ENCODE measurements at regions not wholly inside any gene's neighbourhood (a gene's known extent, or its start where the extent isn't known, plus 50 kb on each side); places are given as distances from the start of the nearest gene placed in this dataset.
"Not testable (repeated sequence)": the region's sequence is repeated elsewhere in the genome, so short reads cannot be mapped to it uniquely, and the experiment has no call there.

- H3K4me1 ChIP-seq; intact Hi-C loops (cut with DNase I); H3K4me3 ChIP-seq; DNase-seq (ENCODE audit: extremely low spot score); H3K36me3 ChIP-seq; H3K27ac ChIP-seq (replicated peaks in 1 of 4); H3K9me3 ChIP-seq; H3K27me3 ChIP-seq: not testable (repeated sequence)
- no CpG with 5 or more reads among the region's 6 CpGs for WGBS
Measured at GRCh38 chr2:91516669-91517068, 2825.2 kb downstream of the RPIA start.

- intact Hi-C loops (cut with DNase I); H3K27me3 ChIP-seq; H3K4me3 ChIP-seq; H3K27ac ChIP-seq (replicated peaks in 1 of 4); H3K9me3 ChIP-seq; DNase-seq (ENCODE audit: extremely low spot score); H3K4me1 ChIP-seq; H3K36me3 ChIP-seq: not testable (repeated sequence)
- 60% methylated on average over 1 of the region's 1 CpG for WGBS
Measured at GRCh38 chr2:91517846-91518245, 2826.4 kb downstream of the RPIA start.

- H3K9me3 ChIP-seq; DNase-seq (ENCODE audit: extremely low spot score); intact Hi-C loops (cut with DNase I); H3K4me3 ChIP-seq; H3K27ac ChIP-seq (replicated peaks in 1 of 4); H3K36me3 ChIP-seq; H3K27me3 ChIP-seq; H3K4me1 ChIP-seq: not testable (repeated sequence)
- WGBS, result 75% methylated on average over 5 of the region's 5 CpGs
Measured at GRCh38 chr2:91518361-91518981, 2827.0 kb downstream of the RPIA start.

DNA sequence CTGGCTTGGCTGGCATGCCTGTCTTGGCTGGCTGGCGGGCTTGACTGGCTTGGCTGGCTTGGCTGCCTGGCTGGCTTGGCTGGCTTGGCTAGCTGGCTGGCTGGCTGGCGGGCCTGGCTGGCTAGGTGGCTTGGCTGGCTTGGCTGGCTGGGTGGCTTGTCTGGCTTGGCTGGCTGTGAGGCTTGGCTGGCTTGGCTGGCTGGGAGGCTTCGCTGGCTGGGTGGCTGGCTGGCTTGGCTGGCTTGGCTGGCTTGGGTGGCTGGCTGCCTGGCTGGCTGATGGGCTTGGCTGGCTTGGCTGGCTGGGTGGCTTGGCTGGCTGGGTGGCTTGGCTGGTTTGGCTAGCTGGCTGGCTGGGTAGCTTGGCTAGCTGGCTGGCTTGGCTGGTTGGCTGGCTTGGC is 2827.9 kb downstream of the RPIA start:
- H3K36me3 ChIP-seq; H3K4me3 ChIP-seq; H3K27ac ChIP-seq (replicated peaks in 1 of 4); H3K9me3 ChIP-seq; DNase-seq (ENCODE audit: extremely low spot score); intact Hi-C loops (cut with DNase I); H3K27me3 ChIP-seq; H3K4me1 ChIP-seq: not testable (repeated sequence)
- no CpG with 5 or more reads among the region's 3 CpGs for WGBS

DNA sequence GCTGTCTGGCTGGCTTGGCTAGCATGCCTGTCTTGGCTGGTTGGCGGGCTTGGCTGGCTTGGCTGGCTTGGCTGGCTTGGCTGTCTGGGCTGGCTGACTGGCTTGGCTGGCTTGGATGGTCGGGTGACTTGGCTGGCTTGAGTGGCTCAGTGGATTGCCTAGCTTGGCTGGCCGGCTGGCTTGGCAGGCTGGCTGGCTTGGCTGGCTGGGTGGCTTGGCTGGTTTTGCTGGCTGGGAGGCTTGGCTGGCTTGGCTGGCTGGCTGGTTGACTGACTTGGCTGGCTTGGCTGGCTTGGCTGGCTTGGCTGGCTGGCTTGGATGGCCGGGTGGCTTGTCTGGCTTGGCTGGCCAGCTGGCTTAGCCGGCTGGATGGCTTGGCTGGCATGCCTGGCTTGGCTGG is 2828.4 kb downstream of the RPIA start:
- H3K4me3 ChIP-seq; H3K4me1 ChIP-seq; H3K36me3 ChIP-seq; H3K27ac ChIP-seq (replicated peaks in 1 of 4); H3K9me3 ChIP-seq; DNase-seq (ENCODE audit: extremely low spot score); H3K27me3 ChIP-seq; intact Hi-C loops (cut with DNase I): not testable (repeated sequence)
- WGBS, result no CpG with 5 or more reads among the region's 5 CpGs

GRCh38 chr2:91520523-91520922 is 2829.1 kb downstream of the RPIA start:
- H3K27me3 ChIP-seq; DNase-seq (ENCODE audit: extremely low spot score); H3K4me1 ChIP-seq; H3K4me3 ChIP-seq; H3K9me3 ChIP-seq; H3K27ac ChIP-seq (replicated peaks in 1 of 4); intact Hi-C loops (cut with DNase I); H3K36me3 ChIP-seq: not testable (repeated sequence)
- WGBS, result 92% methylated on average over 2 of the region's 3 CpGs

- H3K27ac ChIP-seq (replicated peaks in 1 of 4); H3K4me1 ChIP-seq; intact Hi-C loops (cut with DNase I); H3K9me3 ChIP-seq; H3K36me3 ChIP-seq; H3K4me3 ChIP-seq; DNase-seq (ENCODE audit: extremely low spot score); H3K27me3 ChIP-seq: not testable (repeated sequence)
- no CpG with 5 or more reads among the region's 7 CpGs for WGBS
Measured at GRCh38 chr2:91520972-91521535, 2829.6 kb downstream of the RPIA start.

DNA sequence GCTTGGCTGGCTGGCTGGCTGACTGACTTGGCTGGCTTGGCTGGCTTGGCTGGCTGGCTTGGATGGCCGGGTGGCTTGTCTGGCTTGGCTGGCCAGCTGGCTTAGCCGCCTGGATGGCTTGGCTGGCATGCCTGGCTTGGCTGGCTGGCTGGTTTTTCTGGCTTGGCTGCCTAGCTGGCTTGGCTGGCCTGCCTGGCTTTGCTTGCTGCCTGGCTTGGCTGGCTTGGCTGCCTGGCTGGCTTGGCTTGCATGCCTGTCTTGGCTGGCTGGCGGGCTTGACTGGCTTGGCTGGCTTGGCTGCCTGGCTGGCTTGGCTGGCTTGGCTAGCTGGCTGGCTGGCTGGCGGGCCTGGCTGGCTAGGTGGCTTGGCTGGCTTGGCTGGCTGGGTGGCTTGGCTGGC is 2830.5 kb downstream of the RPIA start:
- H3K36me3 ChIP-seq; DNase-seq (ENCODE audit: extremely low spot score); H3K4me1 ChIP-seq; H3K9me3 ChIP-seq; H3K27me3 ChIP-seq; H3K4me3 ChIP-seq; H3K27ac ChIP-seq (replicated peaks in 1 of 4); intact Hi-C loops (cut with DNase I): not testable (repeated sequence)
- WGBS, result no CpG with 5 or more reads among the region's 4 CpGs

GRCh38 chr2:91522877-91523276 is 2831.4 kb downstream of the RPIA start:
- intact Hi-C loops (cut with DNase I); DNase-seq (ENCODE audit: extremely low spot score): not testable (repeated sequence)
- WGBS, result no CpG with 5 or more reads among the region's 5 CpGs

DNA sequence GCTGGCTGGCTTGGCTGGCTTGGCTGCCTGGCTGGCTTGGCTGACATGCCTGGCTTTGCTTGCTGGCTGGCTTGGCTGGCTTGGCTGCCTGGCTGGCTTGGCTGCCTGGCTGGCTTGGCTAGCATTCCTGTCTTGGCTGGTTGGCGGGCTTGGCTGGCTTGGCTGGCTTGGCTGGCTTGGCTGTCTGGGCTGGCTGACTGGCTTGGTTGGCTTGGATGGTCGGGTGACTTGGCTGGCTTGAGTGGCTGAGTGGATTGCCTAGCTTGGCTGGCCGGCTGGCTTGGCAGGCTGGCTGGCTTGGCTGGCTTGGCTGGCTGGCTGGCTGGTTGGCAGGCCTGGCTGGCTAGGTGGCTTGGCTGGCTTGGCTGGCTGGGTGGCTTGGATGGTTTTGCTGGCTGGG is 2832.3 kb downstream of the RPIA start:
- H3K4me3 ChIP-seq; H3K27ac ChIP-seq (replicated peaks in 1 of 4); H3K9me3 ChIP-seq; H3K27me3 ChIP-seq; intact Hi-C loops (cut with DNase I); DNase-seq (ENCODE audit: extremely low spot score); H3K4me1 ChIP-seq; H3K36me3 ChIP-seq: not testable (repeated sequence)
- WGBS, result no CpG with 5 or more reads among the region's 3 CpGs

More at GRCh38 chr2:91522877-91523276, 2831.4 kb downstream of the RPIA start:
- not testable (repeated sequence) for H3K9me3 ChIP-seq; H3K4me3 ChIP-seq; H3K27me3 ChIP-seq; H3K4me1 ChIP-seq; H3K36me3 ChIP-seq; H3K27ac ChIP-seq (replicated peaks in 1 of 4)

DNA sequence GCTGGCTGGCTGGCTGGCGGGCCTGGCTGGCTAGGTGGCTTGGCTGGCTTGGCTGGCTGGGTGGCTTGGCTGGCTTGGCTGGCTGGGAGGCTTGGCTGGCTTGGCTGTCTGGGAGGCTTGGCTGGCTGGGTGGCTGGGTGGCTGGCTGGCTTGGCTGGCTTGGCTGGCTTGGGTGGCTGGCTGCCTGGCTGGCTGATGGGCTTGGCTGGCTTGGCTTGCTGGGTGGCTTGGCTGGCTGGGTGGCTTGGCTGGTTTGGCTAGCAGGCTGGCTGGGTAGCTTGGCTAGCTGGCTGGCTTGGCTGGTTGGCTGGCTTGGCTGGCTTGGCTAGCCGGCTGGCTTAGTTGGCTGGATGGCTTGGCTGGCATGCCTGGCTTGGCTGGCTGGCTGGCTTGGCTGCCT is 2834.1 kb downstream of the RPIA start:
- H3K27me3 ChIP-seq; H3K4me3 ChIP-seq; H3K9me3 ChIP-seq; intact Hi-C loops (cut with DNase I); H3K4me1 ChIP-seq; H3K27ac ChIP-seq (replicated peaks in 1 of 4); H3K36me3 ChIP-seq: not testable (repeated sequence)
- 100% methylated on average over 1 of the region's 2 CpGs for WGBS
- peak; percentile 37 for DNase-seq (ENCODE audit: extremely low spot score)

GRCh38 chr2:91526083-91526482 is 2834.6 kb downstream of the RPIA start:
- H3K27ac ChIP-seq (replicated peaks in 1 of 4); intact Hi-C loops (cut with DNase I); DNase-seq (ENCODE audit: extremely low spot score); H3K27me3 ChIP-seq; H3K4me3 ChIP-seq; H3K9me3 ChIP-seq; H3K36me3 ChIP-seq; H3K4me1 ChIP-seq: not testable (repeated sequence)
- no CpG with 5 or more reads among the region's 5 CpGs for WGBS

- no CpG with 5 or more reads among the region's 2 CpGs for WGBS
- H3K4me1 ChIP-seq; H3K9me3 ChIP-seq; H3K27ac ChIP-seq (replicated peaks in 1 of 4); intact Hi-C loops (cut with DNase I); H3K36me3 ChIP-seq; H3K4me3 ChIP-seq; H3K27me3 ChIP-seq: not testable (repeated sequence)
- peak; percentile 53 for DNase-seq (ENCODE audit: extremely low spot score)
Measured at GRCh38 chr2:91527056-91527455, 2835.6 kb downstream of the RPIA start.

Data from esophagus muscularis mucosa (tissue), 4 donors.